Ectodermal cell (in vitro differentiated cells): ENCODE measurements at regions not wholly inside any gene's neighbourhood (a gene's known extent, or its start where the extent isn't known, plus 50 kb on each side); places are given as distances from the start of the nearest gene placed in this dataset.
"Not testable (repeated sequence)": the region's sequence is repeated elsewhere in the genome, so short reads cannot be mapped to it uniquely, and the experiment has no call there.

Experiments
- H3K27ac ChIP-seq: 2 replicates; pipeline ENCODE4 v1.7.0; 2013; ENCODE audit warnings: mild to moderate bottlenecking, low read depth, low read length; ENCODE audit not compliant: insufficient read depth, poor library complexity, severe bottlenecking
- H3K27me3 ChIP-seq: 2 replicates; pipeline ENCODE4 v1.7.0; 2013; ENCODE audit warnings: mild to moderate bottlenecking, low read length; ENCODE audit not compliant: insufficient read depth, control insufficient read depth, poor library complexity, severe bottlenecking
- H3K36me3 ChIP-seq: one replicate; pipeline ENCODE4 v1.7.0; 2013; ENCODE audit warnings: low read length; ENCODE audit not compliant: control insufficient read depth, insufficient read depth
- H3K4me1 ChIP-seq: one replicate; pipeline ENCODE4 v1.7.0; 2013; ENCODE audit warnings: low read length; ENCODE audit not compliant: control insufficient read depth, insufficient read depth
- H3K4me3 ChIP-seq: 2 replicates; pipeline ENCODE4 v1.7.0; 2013; ENCODE audit warnings: low read depth, low read length, control low read depth; ENCODE audit not compliant: insufficient read depth
- H3K9me3 ChIP-seq: 2 replicates; pipeline ENCODE4 v1.7.0; 2013; ENCODE audit warnings: mild to moderate bottlenecking, low read length, moderate library complexity; ENCODE audit not compliant: control insufficient read depth
- WGBS, 2 experiments: methylation state at CpG; one replicate each; pipeline ENCODE4 v1.1.7; 2013; ENCODE audit warnings: missing lambda C conversion rate in 2 of 2; 5-methylcytosine and 5-hydroxymethylcytosine counted together

DNA sequence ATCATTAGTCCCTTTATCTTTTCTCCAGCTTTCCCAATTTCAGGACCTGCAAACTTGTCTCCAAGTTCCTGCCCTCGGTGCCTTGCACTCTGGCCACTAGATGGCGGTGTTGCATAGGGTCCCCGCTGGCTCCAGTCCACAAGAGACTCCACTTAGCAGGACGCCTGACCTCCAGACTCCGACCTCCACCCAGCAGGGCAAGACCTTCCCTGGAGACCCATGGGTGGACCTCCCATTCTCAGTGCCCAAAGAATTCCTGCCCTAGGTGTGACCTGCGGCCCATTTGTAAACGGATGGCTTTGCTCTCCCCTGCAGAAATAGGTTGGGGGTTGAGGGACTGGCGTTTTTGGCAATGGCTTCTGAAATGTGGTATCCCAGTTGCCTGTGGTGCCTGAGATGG, 82.6 kb downstream of the LSM3 start:
- H3K36me3 ChIP-seq: no peaks in the 10 kb centered on the region
- H3K9me3 ChIP-seq: no peaks in the 10 kb centered on the region
- H3K27me3 ChIP-seq: no peaks in the 10 kb centered on the region
- H3K4me3 ChIP-seq: no peak overlapping the region
- no peak overlapping the region for H3K27ac ChIP-seq
- H3K4me1 ChIP-seq: peaks cover 3% of the 10 kb centered on the region
- 16 to 20% methylated on average over 8 of the region's 8 CpGs for WGBS, 2 experiments

GRCh38 chr3:14262212-14262611, 83.6 kb downstream of the LSM3 start:
- no peaks in the 10 kb centered on the region for H3K9me3 ChIP-seq
- no peaks in the 10 kb centered on the region for H3K27me3 ChIP-seq
- H3K4me3 ChIP-seq: no peak overlapping the region
- no peaks in the 10 kb centered on the region for H3K4me1 ChIP-seq
- no peak overlapping the region for H3K27ac ChIP-seq
- WGBS, 2 experiments: 100% methylated on average over 1 of the region's 1 CpG
- no peaks in the 10 kb centered on the region for H3K36me3 ChIP-seq

- 63 to 95% methylated on average over 3 of the region's 3 CpGs for WGBS, 2 experiments
- Histone ChIP-seq H3K27ac (no peak overlapping the region), H3K27me3 (no peaks in the 10 kb centered on the region), H3K9me3 (no peaks in the 10 kb centered on the region), H3K4me1 (no peaks in the 10 kb centered on the region), H3K4me3 (no peak overlapping the region), H3K36me3 (no peaks in the 10 kb centered on the region)
Measured at GRCh38 chr3:14262867-14263266, 84.2 kb downstream of the LSM3 start.

- Histone ChIP-seq H3K36me3 (no peaks in the 10 kb centered on the region), H3K27me3 (no peaks in the 10 kb centered on the region), H3K27ac (no peak overlapping the region), H3K4me3 (no peak overlapping the region), H3K4me1 (no peaks in the 10 kb centered on the region), H3K9me3 (no peaks in the 10 kb centered on the region)
- WGBS, 2 experiments: 94 to 95% methylated on average over 9 of the region's 9 CpGs
Measured at GRCh38 chr3:14263317-14264005, 84.8 kb downstream of the LSM3 start.

GRCh38 chr3:14265246-14265962, 86.8 kb downstream of the LSM3 start:
- H3K4me1 ChIP-seq: no peaks in the 10 kb centered on the region
- H3K9me3 ChIP-seq: no peaks in the 10 kb centered on the region
- 88 to 91% methylated on average over 11 of the region's 11 CpGs for WGBS, 2 experiments
- no peak overlapping the region for H3K27ac ChIP-seq
- H3K27me3 ChIP-seq: no peaks in the 10 kb centered on the region
- H3K4me3 ChIP-seq: no peak overlapping the region
- no peaks in the 10 kb centered on the region for H3K36me3 ChIP-seq

- no peaks in the 10 kb centered on the region for H3K36me3 ChIP-seq
- no peaks in the 10 kb centered on the region for H3K27me3 ChIP-seq
- no peaks in the 10 kb centered on the region for H3K4me1 ChIP-seq
- 90 to 92% methylated on average over 12 of the region's 12 CpGs for WGBS, 2 experiments
- no peaks in the 10 kb centered on the region for H3K9me3 ChIP-seq
- H3K4me3 ChIP-seq: no peak overlapping the region
- no peak overlapping the region for H3K27ac ChIP-seq
Measured at GRCh38 chr3:14266361-14266760, 87.7 kb downstream of the LSM3 start.

DNA sequence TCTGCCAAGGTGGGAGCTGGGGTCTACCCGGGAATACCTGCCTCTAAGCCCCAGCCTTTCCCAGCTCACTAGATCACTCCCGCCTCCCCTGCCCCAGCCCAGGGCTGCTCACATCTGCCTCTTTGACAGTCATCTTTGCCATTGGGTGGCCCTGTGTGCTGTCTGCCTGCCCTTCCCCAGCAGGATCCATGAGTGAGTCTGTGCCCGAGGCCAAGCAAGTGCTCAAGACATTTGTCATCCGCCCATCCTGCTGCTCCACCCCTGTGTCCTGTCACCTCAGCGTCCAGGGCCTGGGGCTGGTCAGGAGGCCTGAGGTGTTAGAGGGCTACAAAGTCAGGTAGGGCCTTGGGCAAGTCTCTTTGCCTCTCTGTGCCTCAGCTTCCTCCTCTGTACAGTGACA, 89.4 kb downstream of the LSM3 start:
- Histone ChIP-seq H3K27me3 (no peaks in the 10 kb centered on the region), H3K9me3 (no peaks in the 10 kb centered on the region), H3K27ac (no peak overlapping the region), H3K4me3 (no peak overlapping the region), H3K4me1 (no peaks in the 10 kb centered on the region), H3K36me3 (no peaks in the 10 kb centered on the region)
- 85 to 90% methylated on average over 5 of the region's 5 CpGs for WGBS, 2 experiments

DNA sequence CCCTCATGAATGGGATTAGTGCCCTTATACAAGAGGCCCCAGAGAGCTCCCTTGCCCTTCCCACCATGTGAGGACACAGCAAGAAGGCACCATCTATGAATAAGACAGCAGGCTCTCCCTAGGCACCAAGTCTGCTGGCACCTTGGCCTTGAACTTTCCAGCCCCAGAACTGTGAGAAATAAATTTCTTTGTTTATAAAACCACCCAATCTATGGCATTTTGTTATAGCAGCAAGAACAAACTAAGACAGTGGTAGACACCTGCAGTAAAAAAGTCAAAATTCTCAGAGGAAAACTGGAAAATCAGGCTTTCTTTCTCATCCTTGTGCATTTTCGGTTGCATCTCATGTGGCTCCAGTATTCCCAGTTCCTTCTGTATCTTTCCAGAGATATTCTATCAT, 90.3 kb downstream of the LSM3 start:
- no peaks in the 10 kb centered on the region for H3K9me3 ChIP-seq
- H3K4me1 ChIP-seq: peaks cover 2% of the 10 kb centered on the region
- H3K4me3 ChIP-seq: no peak overlapping the region
- no peaks in the 10 kb centered on the region for H3K27me3 ChIP-seq
- 96 to 98% methylated on average over 1 of the region's 1 CpG for WGBS, 2 experiments
- no peaks in the 10 kb centered on the region for H3K36me3 ChIP-seq
- H3K27ac ChIP-seq: no peak overlapping the region

DNA sequence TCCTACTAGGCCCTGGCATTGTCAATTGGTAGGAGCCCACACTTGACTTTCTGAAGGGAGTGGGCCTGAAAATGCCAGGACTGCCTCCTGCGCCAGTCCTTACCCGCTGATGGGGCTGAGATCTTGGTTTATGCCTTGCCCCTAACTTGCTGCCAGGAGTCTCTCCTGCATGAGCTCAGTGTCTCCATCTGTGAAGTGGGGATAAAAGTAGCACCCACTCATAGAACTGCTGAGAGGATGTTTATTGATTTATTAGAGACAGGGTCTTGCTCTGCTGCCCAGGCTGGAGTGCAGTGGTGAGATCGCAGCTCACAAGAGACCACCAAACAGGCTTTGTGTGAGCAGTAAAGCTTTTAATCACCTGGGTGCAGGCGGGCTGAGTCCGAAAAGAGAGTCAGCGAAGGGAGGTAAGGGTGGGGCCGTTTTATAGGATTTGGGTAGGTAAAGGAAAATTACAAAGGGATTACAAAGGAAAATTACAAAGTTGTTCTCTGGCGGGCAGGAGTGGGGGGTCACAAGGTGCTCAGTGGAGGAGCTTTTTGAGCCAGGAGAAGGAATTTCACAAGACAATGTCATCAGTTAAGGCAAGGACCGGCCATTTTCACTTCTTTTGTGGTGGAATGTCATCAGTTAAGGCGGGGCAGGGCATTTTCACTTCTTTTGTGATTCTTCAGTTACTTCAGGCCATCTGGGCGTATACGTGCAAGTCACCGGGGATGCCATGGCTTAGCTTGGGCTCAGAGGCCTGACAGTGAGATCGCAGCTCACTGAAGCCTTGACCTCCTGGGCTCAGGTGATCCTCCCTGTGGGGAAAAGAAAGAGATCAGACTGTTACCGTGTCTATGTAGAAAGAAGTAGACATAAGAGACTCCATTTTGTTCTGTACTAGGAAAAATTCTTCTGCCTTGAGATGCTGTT, 93.7 kb downstream of the LSM3 start:
- H3K27ac ChIP-seq, H3K4me1 ChIP-seq, H3K9me3 ChIP-seq, H3K27me3 ChIP-seq, H3K36me3 ChIP-seq, H3K4me3 ChIP-seq: not testable (repeated sequence)
- 69 to 72% methylated on average over 14 to 15 of the region's 15 CpGs for WGBS, 2 experiments

GRCh38 chr3:14272959-14273560, 94.4 kb downstream of the LSM3 start:
- H3K27me3 ChIP-seq, H3K4me1 ChIP-seq, H3K9me3 ChIP-seq, H3K36me3 ChIP-seq, H3K27ac ChIP-seq, H3K4me3 ChIP-seq: not testable (repeated sequence)
- WGBS, 2 experiments: 39 to 53% methylated on average over 3 of the region's 7 CpGs
